Superior temporal gyrus (tissue), 1 donor: ENCODE measurements at regions not wholly inside any gene's neighbourhood (a gene's known extent, or its start where the extent isn't known, plus 50 kb on each side); places are given as distances from the start of the nearest gene placed in this dataset.

Experiments used
- DNase-seq: peaks from one replicate; pipeline ENCODE4 v3.0.0-alpha.2; 2016; ENCODE audit errors: extremely low spot score

- no peak for DNase-seq
Measured at GRCh38 chr2:71936076-71937030, 211.3 kb downstream of the CYP26B1 start.

GRCh38 chr2:71935262-71935848 lies 212.3 kb downstream of the CYP26B1 start:
- DNase-seq, result no peak

GRCh38 chr2:71934595-71935261 lies 212.9 kb downstream of the CYP26B1 start:
- DNase-seq, result no peak

GRCh38 chr2:71934320-71934593 lies 213.4 kb downstream of the CYP26B1 start:
- no peak for DNase-seq

GRCh38 chr2:71933467-71934319 lies 214.0 kb downstream of the CYP26B1 start:
- no peak for DNase-seq

- DNase-seq, result no peak
Measured at GRCh38 chr2:71932780-71933466, 214.7 kb downstream of the CYP26B1 start.

GRCh38 chr2:71932037-71932779 lies 215.5 kb downstream of the CYP26B1 start:
- DNase-seq, result no peak

GRCh38 chr2:71930049-71930681 lies 217.5 kb downstream of the CYP26B1 start:
- no peak for DNase-seq

GRCh38 chr2:71929482-71929772 lies 218.2 kb downstream of the CYP26B1 start:
- DNase-seq, result no peak

GRCh38 chr2:71928734-71929481 lies 218.8 kb downstream of the CYP26B1 start:
- DNase-seq, result no peak

GRCh38 chr2:71927757-71928715 lies 219.6 kb downstream of the CYP26B1 start:
- no peak for DNase-seq

GRCh38 chr2:71926876-71927756 lies 220.5 kb downstream of the CYP26B1 start:
- no peak for DNase-seq

GRCh38 chr2:71926089-71926447 lies 221.6 kb downstream of the CYP26B1 start:
- no peak for DNase-seq

- DNase-seq, result no peak
Measured at GRCh38 chr2:71925268-71926088, 222.2 kb downstream of the CYP26B1 start.

GRCh38 chr2:71923887-71924533 lies 223.7 kb downstream of the CYP26B1 start:
- peak; percentile 90 for DNase-seq

GRCh38 chr2:71923143-71923525 lies 224.5 kb downstream of the CYP26B1 start:
- no peak for DNase-seq
